ENCODE measurements at regions not wholly inside any gene's neighbourhood (a gene's known extent, or its start where the extent isn't known, plus 50 kb on each side); places are given as distances from the start of the nearest gene placed in this dataset.

DNA sequence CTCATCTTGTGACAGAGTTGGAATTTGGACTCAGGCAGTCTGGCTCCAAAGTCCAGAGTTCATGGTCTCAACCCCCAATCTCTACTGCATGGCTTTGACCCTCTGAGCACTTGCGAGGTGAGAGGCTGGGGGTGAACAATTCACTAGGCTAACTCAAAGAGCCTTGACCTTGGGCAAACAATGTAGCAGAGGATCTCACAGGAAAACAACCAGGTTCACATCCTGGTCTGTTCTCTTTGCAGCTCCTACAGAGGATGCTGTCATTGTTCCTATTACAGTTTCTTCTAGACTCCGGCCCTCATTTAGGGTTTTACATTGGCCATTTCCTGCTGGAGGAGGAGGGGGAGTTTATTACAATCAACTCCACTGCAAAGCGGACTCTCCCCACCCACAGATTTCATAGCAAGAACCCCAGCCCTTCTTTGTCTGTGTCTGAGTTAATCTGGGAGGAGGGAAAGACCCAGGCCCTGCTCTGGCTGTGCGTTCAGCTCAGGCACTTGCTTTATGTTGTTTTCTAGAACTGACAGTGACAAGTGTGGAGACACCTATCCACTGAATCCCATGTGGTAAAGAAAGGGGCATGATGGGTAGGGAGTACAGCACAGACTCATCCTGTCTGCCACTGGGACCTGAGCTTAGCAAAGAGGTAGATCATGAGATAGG lies 101.6 kb downstream of the LBH start:
- H3K4me3 ChIP-seq = no peak overlapping the region
- CTCF ChIA-PET = interaction anchor here (1.1 to 2.5 kb wide), 2 partner anchors 10 to 124 kb away, joined by 3 to 12 read pairs; no protein-coding TSS in a partner anchor
- ATAC-seq = no peak

DNA sequence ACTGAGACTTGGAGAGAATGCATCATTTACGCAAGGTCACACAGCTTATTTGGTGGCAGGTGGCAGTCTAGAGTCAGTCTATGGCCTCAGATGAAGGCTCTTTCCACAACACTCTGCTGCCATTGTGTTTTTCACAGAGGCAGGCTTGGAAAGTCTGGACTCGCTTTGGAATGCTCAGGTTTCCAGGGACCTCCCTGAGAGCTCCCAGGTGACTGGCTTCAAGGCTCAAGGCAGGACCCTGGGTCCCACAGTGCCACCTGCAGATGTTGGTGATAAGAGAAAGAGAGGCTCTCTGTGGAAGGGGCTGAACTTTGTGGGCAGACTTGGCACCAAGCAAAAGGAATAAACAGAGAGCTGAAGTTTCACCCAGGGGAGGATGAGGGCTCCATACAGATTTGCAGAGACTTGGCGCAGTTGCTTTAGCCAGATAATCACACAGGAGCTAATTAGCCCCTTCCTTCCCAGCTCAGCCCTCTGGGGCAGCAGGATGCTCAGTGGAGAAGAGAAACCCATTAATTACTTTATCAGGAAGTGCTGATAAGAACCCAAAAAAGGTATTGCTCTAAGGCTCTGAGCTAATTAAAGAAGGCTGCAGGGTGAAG lies 103.5 kb downstream of the LBH start:
- DNase-seq (ENCODE audit: low read depth in 1 of 2, low spot score in 1 of 2) (peak in 1 of 2 experiments; percentile 25), ATAC-seq (peak in 1 of 2 experiments; percentile 61; a peak in 3 of 6 replicates), FAIRE-seq (no peak)
- H3K4me2 ChIP-seq = no peak overlapping the region
- H3K27ac ChIP-seq = peak overlapping the region in 1 of 2 experiments; percentile 36; a peak in 2 of 6 replicates
- H3K4me1 ChIP-seq = peaks cover 10% of the 10 kb centered on the region; the same call in 1 of the 3 replicates
- CTCF ChIA-PET = interaction anchor here (0.6 to 2.5 kb wide), 11 partner anchors 9 to 377 kb away, joined by 3 to 12 read pairs (median 3); no protein-coding TSS in a partner anchor
- H3K9me3 ChIP-seq = no peaks in the 10 kb centered on the region
- 79% methylated on average over 3 of the region's 3 CpGs for WGBS (ENCODE audit: missing lambda C conversion rate)
- H3K4me3 ChIP-seq = no peak overlapping the region
- TF ChIP-seq FOSB (CRISPR knock-in tag; IDR thresholded peaks at IDR 0.05) (no peak), POLR2AphosphoS2 (conservative IDR thresholded peaks at IDR 0.05; ENCODE audit: low read length) (no peak), SMC3 (IDR thresholded peaks at IDR 0.05) (peak; percentile 43), ZFP36 (IDR thresholded peaks at IDR 0.05; ENCODE audit: borderline replicate concordance, partially characterized antibody) (no peak), ESRRA (IDR thresholded peaks at IDR 0.05; ENCODE audit: borderline replicate concordance, low read length) (no peak), RAD21 (conservative IDR thresholded peaks at IDR 0.05 in 1 of 2, IDR thresholded peaks at IDR 0.05 in 1 of 2) (peak; percentile 40 to 41)
- TF ChIP-seq, protein P1, sequence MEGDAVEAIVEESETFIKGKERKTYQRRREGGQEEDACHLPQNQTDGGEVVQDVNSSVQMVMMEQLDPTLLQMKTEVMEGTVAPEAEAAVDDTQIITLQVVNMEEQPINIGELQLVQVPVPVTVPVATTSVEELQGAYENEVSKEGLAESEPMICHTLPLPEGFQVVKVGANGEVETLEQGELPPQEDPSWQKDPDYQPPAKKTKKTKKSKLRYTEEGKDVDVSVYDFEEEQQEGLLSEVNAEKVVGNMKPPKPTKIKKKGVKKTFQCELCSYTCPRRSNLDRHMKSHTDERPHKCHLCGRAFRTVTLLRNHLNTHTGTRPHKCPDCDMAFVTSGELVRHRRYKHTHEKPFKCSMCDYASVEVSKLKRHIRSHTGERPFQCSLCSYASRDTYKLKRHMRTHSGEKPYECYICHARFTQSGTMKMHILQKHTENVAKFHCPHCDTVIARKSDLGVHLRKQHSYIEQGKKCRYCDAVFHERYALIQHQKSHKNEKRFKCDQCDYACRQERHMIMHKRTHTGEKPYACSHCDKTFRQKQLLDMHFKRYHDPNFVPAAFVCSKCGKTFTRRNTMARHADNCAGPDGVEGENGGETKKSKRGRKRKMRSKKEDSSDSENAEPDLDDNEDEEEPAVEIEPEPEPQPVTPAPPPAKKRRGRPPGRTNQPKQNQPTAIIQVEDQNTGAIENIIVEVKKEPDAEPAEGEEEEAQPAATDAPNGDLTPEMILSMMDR (IDR thresholded peaks at IDR 0.05) = peak; percentile 19; the same call in 2 of the 3 replicates
- POLR2A ChIA-PET = no interaction called here

More for the DNA sequence above, 101.6 kb downstream of the LBH start:
- Histone ChIP-seq H3K4me1 (peaks cover 10% of the 10 kb centered on the region; the same call in 1 of the 3 replicates), H3K4me2 (no peak overlapping the region), H3K9me3 (no peaks in the 10 kb centered on the region), H3K27ac (0 out of 6 replicates have a peak overlapping the region, but pooled peaks of 1 of the 2 experiments have one; percentile 3)
- 86% methylated on average over 4 of the region's 4 CpGs for WGBS (ENCODE audit: missing lambda C conversion rate)
- FAIRE-seq (no peak), DNase-seq (ENCODE audit: low read depth in 1 of 2, low spot score in 1 of 2) (no peak)
- POLR2A ChIA-PET = no interaction called here
- TF ChIP-seq ZC3H11A (IDR thresholded peaks at IDR 0.05) = no peak
- TF ChIP-seq CEBPB (IDR thresholded peaks at IDR 0.05) = no peak
- TF ChIP-seq JUN (IDR thresholded peaks at IDR 0.05) = no peak
- no peak for TF ChIP-seq MYC (IDR thresholded peaks at IDR 0.05; ENCODE audit: borderline replicate concordance, low read length)
- no peak for TF ChIP-seq EHMT2 (IDR thresholded peaks at IDR 0.05; ENCODE audit: low read depth)
- TF ChIP-seq HOXB5 (CRISPR knock-in tag; IDR thresholded peaks at IDR 0.05) = no peak
- TF ChIP-seq ZSCAN20 (CRISPR knock-in tag; IDR thresholded peaks at IDR 0.05) = no peak
- TF ChIP-seq NR3C1 (IDR thresholded peaks at IDR 0.05) = no peak
- no peak for TF ChIP-seq GATA3 (IDR thresholded peaks at IDR 0.05; ENCODE audit: borderline replicate concordance)
- TF ChIP-seq RAD21 (conservative IDR thresholded peaks at IDR 0.05 in 1 of 2, IDR thresholded peaks at IDR 0.05 in 1 of 2) = no peak
- TF ChIP-seq, protein P2, sequence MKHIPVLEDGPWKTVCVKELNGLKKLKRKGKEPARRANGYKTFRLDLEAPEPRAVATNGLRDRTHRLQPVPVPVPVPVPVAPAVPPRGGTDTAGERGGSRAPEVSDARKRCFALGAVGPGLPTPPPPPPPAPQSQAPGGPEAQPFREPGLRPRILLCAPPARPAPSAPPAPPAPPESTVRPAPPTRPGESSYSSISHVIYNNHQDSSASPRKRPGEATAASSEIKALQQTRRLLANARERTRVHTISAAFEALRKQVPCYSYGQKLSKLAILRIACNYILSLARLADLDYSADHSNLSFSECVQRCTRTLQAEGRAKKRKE (CRISPR knock-in tag; IDR thresholded peaks at IDR 0.05; ENCODE audit: low read depth) = no peak

DNA sequence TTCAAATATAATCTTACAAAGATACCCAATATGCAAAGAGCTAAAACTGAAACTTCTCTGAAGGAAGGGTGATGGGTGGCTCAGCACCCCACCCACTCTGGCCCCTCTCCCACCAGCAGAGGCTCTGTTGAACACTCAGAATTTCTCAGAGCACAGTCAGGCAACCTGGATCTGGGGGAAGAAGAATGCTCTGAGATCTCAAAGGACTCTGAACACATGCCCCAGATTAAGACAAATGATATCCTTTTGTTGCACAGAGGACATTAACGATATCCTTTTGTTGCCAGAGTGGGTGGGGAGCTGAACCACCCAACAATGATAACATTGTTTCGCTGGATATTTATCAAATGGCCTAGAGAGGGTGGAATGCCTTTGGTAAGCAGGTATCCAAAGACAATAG lies 104.8 kb downstream of the LBH start:
- H3K4me1 ChIP-seq = peaks cover 10% of the 10 kb centered on the region; the same call in 1 of the 3 replicates
- ATAC-seq = no peak
- H3K27ac ChIP-seq = no peak overlapping the region
- POLR2A ChIA-PET = interaction anchor here (1.1 kb wide), 1 partner anchor 111 kb away, joined by 3 read pairs; the partner anchor contains the start of gene LCLAT1
- CTCF ChIA-PET = interaction anchor here (0.9 to 2.0 kb wide), 4 partner anchors 10 to 171 kb away, joined by 3 to 4 read pairs (median 4); no protein-coding TSS in a partner anchor
- no peak overlapping the region for H3K4me3 ChIP-seq
- WGBS (ENCODE audit: missing lambda C conversion rate) = 50% methylated on average over 2 of the region's 2 CpGs
- no peak overlapping the region for H3K4me2 ChIP-seq
- no peaks in the 10 kb centered on the region for H3K9me3 ChIP-seq
- no peak for FAIRE-seq
- DNase-seq (ENCODE audit: low read depth in 1 of 2, low spot score in 1 of 2) = no peak
- no peak for TF ChIP-seq MAZ (IDR thresholded peaks at IDR 0.05; ENCODE audit: borderline replicate concordance, low read depth, low read length)
- TF ChIP-seq, protein P3, sequence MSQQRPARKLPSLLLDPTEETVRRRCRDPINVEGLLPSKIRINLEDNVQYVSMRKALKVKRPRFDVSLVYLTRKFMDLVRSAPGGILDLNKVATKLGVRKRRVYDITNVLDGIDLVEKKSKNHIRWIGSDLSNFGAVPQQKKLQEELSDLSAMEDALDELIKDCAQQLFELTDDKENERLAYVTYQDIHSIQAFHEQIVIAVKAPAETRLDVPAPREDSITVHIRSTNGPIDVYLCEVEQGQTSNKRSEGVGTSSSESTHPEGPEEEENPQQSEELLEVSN (IDR thresholded peaks at IDR 0.05; ENCODE audit: borderline replicate concordance, low read depth) = no peak
- TF ChIP-seq, protein P4, sequence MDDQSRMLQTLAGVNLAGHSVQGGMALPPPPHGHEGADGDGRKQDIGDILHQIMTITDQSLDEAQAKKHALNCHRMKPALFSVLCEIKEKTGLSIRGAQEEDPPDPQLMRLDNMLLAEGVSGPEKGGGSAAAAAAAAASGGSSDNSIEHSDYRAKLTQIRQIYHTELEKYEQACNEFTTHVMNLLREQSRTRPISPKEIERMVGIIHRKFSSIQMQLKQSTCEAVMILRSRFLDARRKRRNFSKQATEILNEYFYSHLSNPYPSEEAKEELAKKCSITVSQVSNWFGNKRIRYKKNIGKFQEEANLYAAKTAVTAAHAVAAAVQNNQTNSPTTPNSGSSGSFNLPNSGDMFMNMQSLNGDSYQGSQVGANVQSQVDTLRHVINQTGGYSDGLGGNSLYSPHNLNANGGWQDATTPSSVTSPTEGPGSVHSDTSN (IDR thresholded peaks at IDR 0.05) = no peak
- no peak for TF ChIP-seq ZNF302 (CRISPR knock-in tag; IDR thresholded peaks at IDR 0.05)
- TF ChIP-seq MYC (IDR thresholded peaks at IDR 0.05; ENCODE audit: borderline replicate concordance, low read length) = no peak
- no peak for TF ChIP-seq CBX2 (IDR thresholded peaks at IDR 0.05; ENCODE audit: borderline replicate concordance, low read depth)
- no peak for TF ChIP-seq EHF (CRISPR knock-in tag; IDR thresholded peaks at IDR 0.05)
- no peak for TF ChIP-seq CEBPB (IDR thresholded peaks at IDR 0.05)
- no peak for TF ChIP-seq ZFP36 (IDR thresholded peaks at IDR 0.05; ENCODE audit: borderline replicate concordance, partially characterized antibody)
- TF ChIP-seq EP300 (IDR thresholded peaks at IDR 0.05) = no peak
- TF ChIP-seq, protein P1 (IDR thresholded peaks at IDR 0.05) = no peak
- TF ChIP-seq EHMT2 (IDR thresholded peaks at IDR 0.05; ENCODE audit: low read depth) = no peak
